Central memory CD8-positive, alpha-beta T cell (primary cell): ENCODE measurements at regions not wholly inside any gene's neighbourhood (a gene's known extent, or its start where the extent isn't known, plus 50 kb on each side); places are given as distances from the start of the nearest gene placed in this dataset.

Experiments
- ATAC-seq: fragments of 150-1000 bp; cut with Tn5 transposase; replicated peaks from 2 replicates; pipeline ENCODE4 v1.10.0; 2022; ENCODE audit warnings: mild to moderate bottlenecking, moderate FRiP score, moderate number of reproducible peaks; ENCODE audit not compliant: poor library complexity, severe bottlenecking; ENCODE audit errors: extremely low read depth
- DNase-seq, 2 donors: peaks; one replicate each; pipeline ENCODE4 v3.0.0; 2021; ENCODE audit warnings: low spot score in 2 of 2
- H3K27ac Mint-ChIP-seq: one replicate; pipeline ENCODE4 v1.8.0; 2022; ENCODE audit warnings: low read depth, mild to moderate bottlenecking, moderate library complexity, mixed read lengths
- H3K27me3 Mint-ChIP-seq: one replicate; pipeline ENCODE4 v1.8.0; 2022; ENCODE audit warnings: mixed read lengths
- H3K36me3 Mint-ChIP-seq: one replicate; pipeline ENCODE4 v1.8.0; 2022; ENCODE audit warnings: mild to moderate bottlenecking, moderate library complexity, mixed read lengths; ENCODE audit not compliant: insufficient read depth
- H3K4me1 Mint-ChIP-seq: one replicate; pipeline ENCODE4 v1.8.0; 2022; ENCODE audit warnings: mixed read lengths
- H3K4me3 Mint-ChIP-seq: one replicate; pipeline ENCODE4 v1.8.0; 2022; ENCODE audit warnings: mild to moderate bottlenecking, moderate library complexity, mixed read lengths
- H3K9me3 Mint-ChIP-seq: one replicate; pipeline ENCODE4 v1.8.0; 2022; ENCODE audit warnings: mixed read lengths

DNA sequence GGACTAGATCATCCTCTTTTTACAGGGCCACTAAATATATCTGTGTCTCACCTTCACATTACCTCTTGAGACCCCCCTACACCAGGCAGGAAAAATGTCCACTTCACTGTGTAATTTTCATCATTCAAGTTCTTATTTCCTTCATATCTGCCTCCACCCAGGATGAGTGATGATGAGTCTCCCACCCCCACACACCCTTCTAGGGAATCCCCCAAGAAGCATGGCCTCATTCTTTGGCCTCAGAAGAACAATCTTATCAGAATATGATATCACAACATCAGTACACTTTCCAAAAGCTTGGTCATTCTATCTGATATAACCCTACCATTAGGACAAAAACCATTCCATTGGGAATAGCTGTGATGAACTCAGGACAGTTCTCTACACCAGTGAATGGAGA, 170.3 kb upstream of the DUSP10 start:
- ATAC-seq (no peak), DNase-seq (no peak)
- no peaks in the 10 kb centered on the region for H3K36me3 Mint-ChIP-seq
- H3K27ac Mint-ChIP-seq, result no peak overlapping the region
- no peaks in the 10 kb centered on the region for H3K9me3 Mint-ChIP-seq
- no peaks in the 10 kb centered on the region for H3K27me3 Mint-ChIP-seq
- no peak overlapping the region for H3K4me3 Mint-ChIP-seq
- H3K4me1 Mint-ChIP-seq, result no peaks in the 10 kb centered on the region

DNA sequence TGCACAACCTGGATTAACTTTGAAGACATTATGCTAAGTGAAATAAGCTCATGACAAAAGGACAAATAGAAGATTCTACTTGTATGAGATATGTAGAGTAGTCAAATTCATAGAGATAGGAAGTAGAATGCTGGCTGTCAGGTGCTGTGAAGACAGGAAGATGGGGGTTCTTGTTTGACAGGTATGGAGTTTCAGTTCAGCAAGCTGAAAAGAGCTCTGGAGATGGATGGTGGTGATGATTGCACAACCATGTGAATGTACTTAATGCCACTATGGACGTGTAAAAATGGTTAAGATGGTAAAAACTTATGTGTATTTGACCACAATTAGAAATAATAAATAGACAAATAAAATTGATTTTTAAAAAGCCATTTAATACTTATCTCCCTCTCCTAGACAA, 169.8 kb upstream of the DUSP10 start:
- ATAC-seq (no peak), DNase-seq (no peak)
- H3K27ac Mint-ChIP-seq, result no peak overlapping the region
- H3K36me3 Mint-ChIP-seq, result no peaks in the 10 kb centered on the region
- H3K9me3 Mint-ChIP-seq, result no peaks in the 10 kb centered on the region
- no peaks in the 10 kb centered on the region for H3K4me1 Mint-ChIP-seq
- H3K27me3 Mint-ChIP-seq, result no peaks in the 10 kb centered on the region
- H3K4me3 Mint-ChIP-seq, result no peak overlapping the region

DNA sequence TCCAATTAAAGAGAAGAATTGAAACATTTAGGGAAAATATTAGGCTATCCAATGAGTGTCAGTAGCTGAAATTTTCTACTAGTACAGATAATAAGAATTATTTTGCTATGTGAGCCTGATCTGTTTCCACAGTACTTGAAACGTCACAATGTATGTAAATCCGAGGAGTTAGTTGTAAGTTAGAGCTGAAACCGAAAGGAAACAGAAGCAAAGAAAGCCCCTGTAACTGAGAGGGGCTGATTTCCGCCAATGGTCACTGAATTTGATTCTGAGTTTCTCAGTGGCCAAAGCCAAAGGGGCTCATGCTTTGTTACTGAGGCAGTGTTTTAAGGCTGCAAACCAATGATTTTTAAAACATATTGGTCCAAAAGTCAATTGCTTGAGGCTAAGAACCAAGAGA, 168.3 kb upstream of the DUSP10 start:
- DNase-seq (no peak), ATAC-seq (no peak)
- no peaks in the 10 kb centered on the region for H3K4me1 Mint-ChIP-seq
- H3K27ac Mint-ChIP-seq, result no peak overlapping the region
- no peak overlapping the region for H3K4me3 Mint-ChIP-seq
- H3K9me3 Mint-ChIP-seq, result no peaks in the 10 kb centered on the region
- H3K36me3 Mint-ChIP-seq, result no peaks in the 10 kb centered on the region
- peaks cover 5% of the 10 kb centered on the region for H3K27me3 Mint-ChIP-seq

DNA sequence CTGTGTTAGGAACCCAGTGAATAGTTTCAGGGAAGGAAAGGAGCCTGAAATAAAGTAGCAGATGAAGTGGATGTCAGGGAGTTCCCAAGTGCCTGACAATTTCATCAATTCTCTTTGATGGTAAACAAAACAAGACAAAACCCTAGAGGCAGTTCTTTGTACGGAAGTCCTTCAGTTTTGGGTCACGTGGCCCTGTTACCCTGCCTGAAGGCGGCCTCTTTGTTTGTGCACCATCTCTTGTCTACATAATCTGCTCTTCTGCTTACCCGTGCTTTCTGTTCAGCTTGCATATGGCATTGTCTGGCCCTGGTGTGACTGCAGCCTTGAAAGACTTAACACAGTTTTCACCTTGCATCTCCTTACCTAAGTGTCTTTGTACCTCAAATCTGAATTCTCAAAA, 166.7 kb upstream of the DUSP10 start:
- DNase-seq (no peak), ATAC-seq (no peak)
- Mint-ChIP-seq H3K4me1 (no peaks in the 10 kb centered on the region), H3K36me3 (no peaks in the 10 kb centered on the region), H3K27ac (no peak overlapping the region), H3K27me3 (peaks cover 11% of the 10 kb centered on the region), H3K9me3 (no peaks in the 10 kb centered on the region), H3K4me3 (no peak overlapping the region)

DNA sequence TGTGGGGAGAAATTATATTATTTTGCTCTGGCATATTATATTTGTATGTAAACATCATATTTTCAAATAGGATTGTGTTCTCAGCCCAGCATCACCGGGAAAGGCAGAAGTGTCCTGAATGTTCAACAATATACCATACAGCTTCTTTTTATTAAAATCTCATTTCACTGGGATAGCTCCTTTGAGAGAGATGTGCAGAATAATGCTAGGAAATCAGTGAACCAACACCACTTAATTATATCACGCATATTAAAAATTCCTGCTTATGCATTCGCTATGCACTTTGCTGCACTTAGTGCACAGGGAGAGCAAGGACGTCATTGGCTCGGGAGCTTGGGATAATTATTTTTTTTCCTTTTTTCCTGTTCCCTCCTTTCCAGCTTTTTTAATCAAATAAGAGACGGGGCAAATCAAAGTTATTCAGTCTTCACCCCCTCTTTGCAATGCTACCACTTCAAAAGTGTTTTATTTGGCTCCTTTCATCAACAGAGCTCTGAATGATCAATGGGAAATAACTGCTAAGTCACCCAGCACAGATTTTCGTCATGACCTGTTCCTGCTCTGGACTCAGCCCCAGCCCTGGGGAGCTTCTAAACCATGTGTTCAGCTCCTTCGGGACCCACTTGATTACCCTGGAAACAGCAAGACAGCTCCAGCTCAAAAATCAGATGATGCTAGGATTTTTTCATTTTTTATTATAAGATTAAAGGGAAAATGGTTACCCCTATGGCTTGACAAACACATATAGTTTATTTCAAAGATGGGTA, 165.5 kb upstream of the DUSP10 start:
- Mint-ChIP-seq H3K4me3 (no peak overlapping the region), H3K9me3 (no peaks in the 10 kb centered on the region), H3K27me3 (peaks cover 11% of the 10 kb centered on the region), H3K4me1 (no peaks in the 10 kb centered on the region), H3K36me3 (peaks cover 1% of the 10 kb centered on the region), H3K27ac (no peak overlapping the region)
- DNase-seq (no peak), ATAC-seq (no peak)

DNA sequence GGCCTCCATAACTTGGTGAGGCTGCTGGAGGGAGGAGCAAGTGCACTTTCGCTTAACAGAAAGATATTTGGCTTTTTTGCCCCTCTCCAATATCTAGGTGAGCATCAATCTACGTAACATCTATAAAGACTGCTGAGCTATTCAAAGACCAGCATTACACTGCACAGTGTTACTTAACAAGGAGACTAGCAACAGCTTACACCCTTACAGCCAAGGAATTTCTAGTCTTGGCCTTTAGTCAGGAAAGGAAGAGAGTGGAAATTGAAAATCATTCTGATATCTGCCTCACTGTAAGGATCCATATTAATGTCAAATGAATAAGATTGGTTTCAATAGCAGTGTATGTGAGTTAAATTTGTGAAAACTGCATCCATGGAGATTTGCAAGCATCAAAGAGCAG, 163.9 kb upstream of the DUSP10 start:
- DNase-seq, result no peak
- Mint-ChIP-seq H3K27ac (no peak overlapping the region), H3K9me3 (no peaks in the 10 kb centered on the region), H3K4me3 (no peak overlapping the region), H3K27me3 (peaks cover 11% of the 10 kb centered on the region), H3K4me1 (no peaks in the 10 kb centered on the region), H3K36me3 (peaks cover 1% of the 10 kb centered on the region)
- no peak for ATAC-seq

DNA sequence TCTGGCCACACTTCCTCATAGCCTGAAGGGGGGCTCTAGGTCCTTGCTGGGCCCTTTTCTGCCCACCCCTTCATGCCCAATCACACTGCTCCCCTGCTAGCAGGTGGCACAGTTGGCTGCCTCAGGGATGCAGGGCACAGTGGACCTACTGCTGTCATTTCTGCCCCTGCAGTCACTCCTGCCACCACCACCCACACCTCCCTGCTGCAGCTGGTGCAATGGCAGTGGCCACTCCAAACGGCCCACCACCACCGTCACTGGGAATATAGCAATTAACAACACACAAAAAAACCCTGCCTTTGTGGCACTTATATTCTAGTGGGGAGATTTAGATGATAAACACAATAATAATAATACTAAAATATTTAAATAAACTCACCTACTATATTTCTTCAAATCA, 162.4 kb upstream of the DUSP10 start:
- H3K27me3 Mint-ChIP-seq, result peaks cover 11% of the 10 kb centered on the region
- no peak overlapping the region for H3K27ac Mint-ChIP-seq
- H3K9me3 Mint-ChIP-seq, result no peaks in the 10 kb centered on the region
- no peaks in the 10 kb centered on the region for H3K4me1 Mint-ChIP-seq
- no peak overlapping the region for H3K4me3 Mint-ChIP-seq
- DNase-seq (no peak), ATAC-seq (no peak)
- peaks cover 1% of the 10 kb centered on the region for H3K36me3 Mint-ChIP-seq

DNA sequence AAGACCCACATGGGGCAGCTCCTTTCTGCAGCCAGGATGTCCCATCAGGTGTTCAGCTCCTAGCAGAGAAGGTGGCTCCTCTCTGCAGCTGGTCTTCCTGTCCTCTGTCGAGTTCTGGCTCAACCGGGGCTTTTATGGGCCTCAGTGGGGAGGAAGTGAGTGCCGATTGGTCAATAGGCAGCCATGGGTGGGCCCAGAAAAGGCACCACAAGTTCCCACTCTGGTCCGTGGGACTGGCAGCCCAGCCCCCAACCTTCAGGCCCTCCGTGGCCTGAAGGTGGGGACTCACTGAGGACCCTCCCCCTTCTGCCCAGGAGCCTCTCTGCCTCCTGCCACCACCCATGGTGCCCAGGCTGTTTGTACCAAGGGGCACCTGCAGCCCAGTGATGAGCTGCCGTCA, 161.7 kb upstream of the DUSP10 start:
- no peaks in the 10 kb centered on the region for H3K4me1 Mint-ChIP-seq
- H3K27ac Mint-ChIP-seq, result no peak overlapping the region
- no peak overlapping the region for H3K4me3 Mint-ChIP-seq
- no peaks in the 10 kb centered on the region for H3K9me3 Mint-ChIP-seq
- peaks cover 11% of the 10 kb centered on the region for H3K27me3 Mint-ChIP-seq
- H3K36me3 Mint-ChIP-seq, result peaks cover 1% of the 10 kb centered on the region
- ATAC-seq, result no peak
- no peak for DNase-seq

DNA sequence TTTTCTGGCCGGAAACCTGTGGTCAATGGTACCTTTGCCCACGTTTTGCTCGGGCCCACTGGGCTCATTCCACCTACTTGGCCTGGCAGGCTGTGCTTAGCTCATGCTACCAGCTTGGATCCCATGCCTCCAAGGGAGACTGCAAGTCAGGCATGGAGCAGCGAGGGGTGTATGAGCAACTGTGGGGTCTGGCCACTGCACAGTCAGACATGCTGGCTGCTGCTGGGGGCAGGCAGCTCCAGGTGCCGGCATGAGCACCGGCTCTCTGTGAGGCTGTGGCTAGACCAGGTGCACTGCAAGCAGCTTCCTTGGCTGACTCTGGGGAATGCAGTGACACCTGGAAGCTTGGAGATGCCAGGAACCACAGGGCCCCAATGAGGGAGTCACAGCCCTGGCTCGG, 161.1 kb upstream of the DUSP10 start:
- DNase-seq (no peak), ATAC-seq (no peak)
- Mint-ChIP-seq H3K9me3 (no peaks in the 10 kb centered on the region), H3K4me3 (no peak overlapping the region), H3K36me3 (peaks cover 4% of the 10 kb centered on the region), H3K27ac (no peak overlapping the region), H3K4me1 (no peaks in the 10 kb centered on the region), H3K27me3 (peaks cover 11% of the 10 kb centered on the region)

DNA sequence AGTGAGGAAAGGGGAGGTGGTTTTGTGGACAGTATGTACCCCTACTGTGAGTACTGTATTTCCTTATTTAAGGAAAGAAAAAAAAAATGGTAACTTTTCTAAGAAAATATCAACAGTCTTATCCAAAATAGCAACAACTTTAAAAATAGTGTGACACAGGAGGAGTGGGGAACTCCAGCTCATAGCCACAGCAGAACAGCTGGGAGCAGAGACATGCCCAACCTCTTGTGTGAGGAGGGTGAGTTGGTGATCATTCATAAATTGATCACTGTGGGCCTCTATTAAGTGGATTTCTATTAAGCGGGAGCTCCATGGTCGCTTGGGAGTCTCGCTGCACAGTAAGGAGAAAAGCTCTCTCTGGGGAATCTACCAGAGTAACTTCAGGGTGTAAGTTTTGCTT, 158.8 kb upstream of the DUSP10 start:
- Mint-ChIP-seq H3K27ac (no peak overlapping the region), H3K4me1 (no peaks in the 10 kb centered on the region), H3K36me3 (peaks cover 4% of the 10 kb centered on the region), H3K4me3 (no peak overlapping the region), H3K27me3 (peaks cover 11% of the 10 kb centered on the region), H3K9me3 (no peaks in the 10 kb centered on the region)
- no peak for DNase-seq
- no peak for ATAC-seq

DNA sequence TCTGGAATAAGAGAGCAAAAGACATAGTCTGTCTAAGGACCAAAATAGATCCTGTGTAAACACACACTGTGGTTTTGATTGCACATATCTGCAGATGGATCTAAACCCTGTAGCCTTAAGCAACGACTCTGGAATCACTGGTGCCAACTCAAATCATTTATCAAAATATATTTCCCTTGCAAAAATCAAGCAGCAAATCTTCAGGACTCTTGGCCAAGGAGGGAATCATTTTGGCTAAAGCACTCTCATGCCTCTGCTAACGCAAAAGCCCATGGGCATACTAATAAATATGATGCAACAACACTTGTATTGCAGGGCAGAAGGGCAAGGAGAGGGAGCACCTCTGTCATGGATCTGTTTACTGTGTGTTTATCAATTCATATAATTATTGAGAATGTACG, 155.4 kb upstream of the DUSP10 start:
- no peak for DNase-seq
- no peak for ATAC-seq
- Mint-ChIP-seq H3K4me1 (no peaks in the 10 kb centered on the region), H3K36me3 (peaks cover 2% of the 10 kb centered on the region), H3K4me3 (no peak overlapping the region), H3K27me3 (no peaks in the 10 kb centered on the region), H3K9me3 (no peaks in the 10 kb centered on the region), H3K27ac (no peak overlapping the region)

DNA sequence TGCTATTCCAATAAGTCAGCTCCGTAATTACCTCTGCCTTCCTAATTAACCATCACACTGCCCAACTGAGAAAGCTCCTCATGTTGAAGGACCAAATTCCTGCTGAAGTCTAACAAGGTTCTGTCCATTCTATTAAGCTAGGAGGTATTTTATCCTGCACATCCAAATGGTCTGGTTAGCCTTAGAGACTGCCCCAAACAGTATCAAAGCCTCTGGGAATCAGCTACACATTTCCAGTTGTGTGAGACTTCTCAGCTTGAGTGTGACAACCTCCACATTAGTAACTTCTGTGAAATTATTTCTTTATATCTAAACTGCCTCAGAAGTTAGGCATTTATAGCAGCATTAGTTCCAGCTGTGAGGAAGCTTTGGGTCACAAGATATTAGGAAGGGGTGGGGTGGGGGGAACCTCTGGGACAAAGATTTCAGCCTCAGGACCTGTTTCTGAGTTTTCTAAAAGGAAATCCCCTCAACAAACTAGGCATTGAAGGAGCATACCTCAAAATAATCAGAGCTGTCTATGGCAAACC, 150.5 kb upstream of the DUSP10 start:
- Mint-ChIP-seq H3K4me1 (no peaks in the 10 kb centered on the region), H3K4me3 (no peak overlapping the region), H3K27me3 (peaks cover 10% of the 10 kb centered on the region), H3K36me3 (no peaks in the 10 kb centered on the region), H3K27ac (no peak overlapping the region), H3K9me3 (no peaks in the 10 kb centered on the region)
- DNase-seq (no peak), ATAC-seq (no peak)

DNA sequence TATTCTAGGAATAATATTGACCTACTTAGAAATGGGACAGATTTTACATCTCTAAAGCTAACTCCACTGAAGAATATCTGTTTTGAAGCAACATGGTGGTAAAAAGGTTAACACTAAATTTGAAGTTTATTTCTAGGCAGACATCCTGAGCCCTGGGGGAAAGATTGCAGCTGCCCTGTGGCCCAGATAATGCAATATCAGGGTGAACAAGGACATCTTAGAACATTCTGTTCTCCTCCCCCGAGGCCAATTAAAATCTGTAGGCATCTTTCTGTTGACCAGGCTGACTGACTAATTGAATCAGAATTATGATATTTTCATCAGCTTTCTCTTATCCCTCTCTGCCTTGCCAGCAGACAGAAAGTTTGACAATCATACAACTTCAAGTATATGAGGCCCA, 149.8 kb upstream of the DUSP10 start:
- H3K27me3 Mint-ChIP-seq, result peaks cover 17% of the 10 kb centered on the region
- no peak overlapping the region for H3K27ac Mint-ChIP-seq
- H3K4me1 Mint-ChIP-seq, result no peaks in the 10 kb centered on the region
- no peaks in the 10 kb centered on the region for H3K9me3 Mint-ChIP-seq
- ATAC-seq (no peak), DNase-seq (no peak)
- H3K36me3 Mint-ChIP-seq, result no peaks in the 10 kb centered on the region
- no peak overlapping the region for H3K4me3 Mint-ChIP-seq
